GM12878 (cell line): ENCODE measurements at regions not wholly inside any gene's neighbourhood (a gene's known extent, or its start where the extent isn't known, plus 50 kb on each side); places are given as distances from the start of the nearest gene placed in this dataset.

Experiments used
- ATAC-seq: fragments of 200-7000 bp; cut with Tn5 transposase; 3 replicates; pipeline ENCODE4 v1.9.1; 2020; ENCODE audit warnings: mild to moderate bottlenecking, moderate library complexity
- BruUV-seq: library from RNA; stranded (reverse); fragments of 400-500 nt; replicated peaks from 2 replicates; lab custom pipeline; 2021; lab: Mats Ljungman, UMichigan
- CTCF ChIA-PET: fragments of 300-600 bp; sonication (Branson Sonifier 250); formaldehyde crosslinking; extraction: SDS; loops from one replicate; lab custom pipeline; 2021; ENCODE audit warnings: inconsistent platforms; lab: Yijun Ruan, JAX
- POLR2A ChIA-PET: fragments of 350-600 bp; formaldehyde crosslinking; extraction: SDS; loops from one replicate; lab custom pipeline; 2021; ENCODE audit warnings: inconsistent platforms; lab: Charles Lee
- RAD21 ChIA-PET: fragments of 300-600 bp; sonication (Branson Sonifier 250); formaldehyde crosslinking; loops from one replicate; lab custom pipeline; 2023; ENCODE audit warnings: antibody characterized with exemption; ENCODE audit not compliant: unreplicated experiment; lab: Charles Lee
- SMC1A ChIA-PET: fragments of 300-600 bp; sonication (Branson Sonifier 250); formaldehyde crosslinking; loops from one replicate; lab custom pipeline; 2023; ENCODE audit not compliant: unreplicated experiment, uncharacterized antibody; lab: Charles Lee
- DNase-seq: peaks from one replicate; pipeline ENCODE4 v3.0.0-alpha.2; 2011; ENCODE audit warnings: low read depth, low spot score
- FAIRE-seq: peaks from 3 replicates; lab custom pipeline; 2011; peaks lifted over from hg19 to GRCh38; lab: Jason Lieb, UNC
- H2AFZ ChIP-seq: 2 replicates; pipeline ENCODE4 v1.6.0; 2011; ENCODE audit warnings: low read depth, low read length, control low read depth; ENCODE audit not compliant: control insufficient read depth
- H3K27ac ChIP-seq: 2 replicates; pipeline ENCODE4 v1.5.1; 2011; ENCODE audit warnings: control low read depth; ENCODE audit not compliant: control insufficient read depth, insufficient read depth
- H3K27me3 ChIP-seq, 2 experiments: replicated peaks in 1 of 2; 2 replicates each; pipeline versions ENCODE4 v1.6.0 to v1.6.1; 2011; ENCODE audit warnings: low read length in 1 of 2; ENCODE audit not compliant: control insufficient read depth in 2 of 2, insufficient read depth in 2 of 2
- H3K36me3 ChIP-seq, 2 experiments: 2 replicates each; pipeline ENCODE4 v1.5.1; 2011; ENCODE audit warnings: low read length in 1 of 2; ENCODE audit not compliant: control insufficient read depth in 2 of 2, insufficient read depth in 2 of 2
- H3K4me1 ChIP-seq: 2 replicates; pipeline ENCODE4 v1.6.1; 2011; ENCODE audit warnings: mild to moderate bottlenecking, low read length, moderate library complexity, mixed read lengths; ENCODE audit not compliant: control insufficient read depth, insufficient read depth
- H3K4me2 ChIP-seq: 2 replicates; pipeline ENCODE4 v1.6.0; 2011; ENCODE audit warnings: control low read depth; ENCODE audit not compliant: control insufficient read depth, insufficient read depth
- H3K4me3 ChIP-seq: fragments of 200-600 bp; sonication (generic); 2 replicates; pipeline ENCODE4 v1.5.1; 2016
- H3K79me2 ChIP-seq: 2 replicates; pipeline ENCODE4 v1.6.0; 2011; ENCODE audit warnings: low read length; ENCODE audit not compliant: control insufficient read depth, insufficient read depth
- H3K9ac ChIP-seq: 2 replicates; pipeline ENCODE4 v1.8.0; 2011; ENCODE audit warnings: low read length, control low read depth, mixed read lengths; ENCODE audit not compliant: control insufficient read depth, insufficient read depth
- H3K9me3 ChIP-seq: replicated peaks from 3 replicates; pipeline ENCODE4 v1.5.1; 2011; ENCODE audit warnings: mild to moderate bottlenecking, low read length; ENCODE audit not compliant: control insufficient read depth, insufficient read depth
- H4K20me1 ChIP-seq: 2 replicates; pipeline ENCODE4 v1.6.0; 2011; ENCODE audit not compliant: control insufficient read depth, insufficient read depth
- BCLAF1 ChIP-seq: fragments of 450-650 bp; IDR thresholded peaks from 2 replicates; pipeline ENCODE4 v1.6.1; 2017; ENCODE audit warnings: antibody characterized with exemption, mild to moderate bottlenecking, moderate library complexity
- CEBPB ChIP-seq, 2 experiments: fragments of 150-350 bp in 1 of 2; IDR thresholded peaks; 2 replicates each; pipeline ENCODE4 v1.6.1; 2012 to 2014; ENCODE audit warnings: low read depth in 2 of 2, low read length in 2 of 2, borderline replicate concordance in 1 of 2, inconsistent platforms in 1 of 2
- EP300 ChIP-seq, 2 experiments: fragments of 150-350 bp in 1 of 2; IDR thresholded peaks; 2 replicates each; pipeline ENCODE4 v1.6.1; 2011 to 2012; ENCODE audit warnings: low read depth in 2 of 2, low read length in 2 of 2, borderline replicate concordance in 1 of 2, improper control_type of control experiment in 1 of 2, inconsistent platforms in 1 of 2; ENCODE audit not compliant: control insufficient read depth in 1 of 2
- GATAD2B ChIP-seq: fragments of 450-650 bp; conservative IDR thresholded peaks from 2 replicates; pipeline ENCODE4 v1.6.1; 2017; ENCODE audit warnings: low read depth, mild to moderate bottlenecking, moderate library complexity
- HDGF ChIP-seq: fragments of 450-650 bp; IDR thresholded peaks from 2 replicates; pipeline ENCODE4 v1.6.1; 2016; ENCODE audit warnings: antibody characterized with exemption
- JUND ChIP-seq: IDR thresholded peaks from 2 replicates; pipeline ENCODE4 v1.6.1; 2012; ENCODE audit warnings: low read depth, mild to moderate bottlenecking, low read length, improper control_type of control experiment, moderate library complexity
- MEF2B ChIP-seq: fragments of 450-650 bp; IDR thresholded peaks from 2 replicates; pipeline ENCODE4 v1.6.1; 2018; ENCODE audit warnings: mild to moderate bottlenecking, moderate library complexity; ENCODE audit not compliant: partially characterized antibody, poor library complexity, severe bottlenecking
- MXI1 ChIP-seq: fragments of 150-350 bp; IDR thresholded peaks from 2 replicates; pipeline ENCODE4 v1.6.1; 2011; ENCODE audit warnings: low read depth, mild to moderate bottlenecking, inconsistent platforms, low read length, improper control_type of control experiment
- NFYA ChIP-seq: IDR thresholded peaks from 2 replicates; pipeline ENCODE4 v1.6.1; 2011; ENCODE audit warnings: low read depth, mild to moderate bottlenecking, low read length, improper control_type of control experiment, borderline replicate concordance
- NRF1 ChIP-seq: conservative IDR thresholded peaks from 2 replicates; pipeline ENCODE4 v1.6.1; 2011; ENCODE audit warnings: mild to moderate bottlenecking, low read depth, low read length, improper control_type of control experiment
- POU2F2 ChIP-seq: IDR thresholded peaks from 3 replicates; pipeline ENCODE4 v1.6.1; 2011; ENCODE audit warnings: low read depth, mild to moderate bottlenecking, low read length, borderline replicate concordance
- RFX5 ChIP-seq: IDR thresholded peaks from 2 replicates; pipeline ENCODE4 v1.6.1; 2011; ENCODE audit warnings: low read depth, low read length, improper control_type of control experiment
- SIN3A ChIP-seq: IDR thresholded peaks from 2 replicates; pipeline ENCODE4 v1.6.1; 2012; ENCODE audit warnings: low read depth, low read length, improper control_type of control experiment
- SP1 ChIP-seq: IDR thresholded peaks from one replicate; pipeline ENCODE4 v1.6.1; 2011; ENCODE audit warnings: low read depth, low read length
- SPI1 ChIP-seq: IDR thresholded peaks from 2 replicates; pipeline ENCODE4 v1.6.1; 2011; ENCODE audit warnings: low read depth, mild to moderate bottlenecking, low read length, moderate library complexity, borderline replicate concordance; ENCODE audit not compliant: insufficient read depth
- SREBF1 ChIP-seq: IDR thresholded peaks from 2 replicates; pipeline ENCODE4 v1.6.1; 2012; ENCODE audit warnings: mild to moderate bottlenecking, low read length
- TCF12 ChIP-seq: IDR thresholded peaks from 2 replicates; pipeline ENCODE4 v1.6.1; 2011; ENCODE audit warnings: low read depth, mild to moderate bottlenecking, low read length
- WRNIP1 ChIP-seq: IDR thresholded peaks from 2 replicates; pipeline ENCODE4 v1.6.1; 2011; ENCODE audit warnings: low read depth, low read length, improper control_type of control experiment, borderline replicate concordance
- ZBTB11 ChIP-seq: fragments of 450-650 bp; formaldehyde crosslinking; IDR thresholded peaks from 2 replicates; pipeline ENCODE4 v1.5.0; 2022; ENCODE audit warnings: mild to moderate bottlenecking, missing genetic modification characterization
- WGBS: methylation state at CpG from one replicate; pipeline ENCODE4 v1.1.6; 2016; ENCODE audit warnings: low lambda C conversion rate; ENCODE audit not compliant: insufficient replicate concordance, insufficient coverage; ENCODE audit errors: missing lambda C conversion rate; 5-methylcytosine and 5-hydroxymethylcytosine counted together
- in situ Hi-C: fragments of 300-500 bp; cut with MboI; formaldehyde crosslinking; loops from 9 replicates; pipeline ENCODE4 v1.14.3; 2018; ENCODE audit warnings: mixed read lengths
- intact Hi-C: fragments of 100-400 bp; cut with micrococcal nuclease; formaldehyde crosslinking; loops from one replicate; pipeline ENCODE4 v1.14.2; 2022; ENCODE audit not compliant: unreplicated experiment

DNA sequence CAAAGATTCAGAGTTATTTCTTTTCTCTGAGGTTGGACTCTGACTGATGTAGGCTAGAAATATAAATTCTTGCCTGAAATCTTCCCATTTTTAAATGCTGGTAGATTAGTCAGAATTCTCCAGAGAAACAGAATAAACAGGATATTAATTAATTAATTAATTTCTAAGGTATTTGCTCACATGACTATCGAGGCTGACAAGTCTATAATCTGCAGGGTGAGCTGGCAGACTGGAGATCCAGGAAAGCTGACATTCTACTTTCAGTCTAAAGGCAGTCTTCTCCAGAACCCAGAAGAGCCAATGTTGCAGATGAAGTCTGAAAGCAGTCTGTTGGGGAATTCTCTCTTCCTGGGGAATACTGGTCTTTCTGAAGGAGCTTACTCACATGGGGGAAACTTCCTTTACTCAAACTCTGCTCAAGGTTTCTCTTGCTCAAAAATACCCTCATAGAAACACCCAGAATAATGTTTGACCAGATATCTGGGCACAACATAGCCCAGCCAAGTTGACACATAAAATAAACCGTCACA lies 189.7 kb downstream of the KIF20B start (continued):
- TF ChIP-seq POU2F2 (no peak), EP300 (IDR thresholded peaks at IDR 0.05; ENCODE audit: borderline replicate concordance in 1 of 2, control insufficient read depth in 1 of 2, low read depth in 2 of 2, low read length in 2 of 2) (no peak), RFX5 (no peak), SIN3A (no peak), BCLAF1 (no peak), MXI1 (no peak), GATAD2B (no peak), SP1 (no peak), NFYA (no peak)

- Histone ChIP-seq H3K9ac (no peak overlapping the region), H3K4me1 (peaks cover 3% of the 10 kb centered on the region; the same call in 1 of the 2 replicates), H3K9me3 (no peaks in the 10 kb centered on the region), H4K20me1 (no peaks in the 10 kb centered on the region), H3K4me2 (no peak overlapping the region), H3K27me3 (no peaks in the 10 kb centered on the region), H3K79me2 (no peaks in the 10 kb centered on the region), H3K4me3 (no peak overlapping the region), H3K27ac (no peak overlapping the region), H2AFZ (no peak overlapping the region), H3K36me3 (no peaks in the 10 kb centered on the region)
- intact Hi-C loops (no loop called here), in situ Hi-C loops (no loop called here)
- ChIA-PET POLR2A (interaction anchor here (0.5 to 0.6 kb wide), 2 partner anchors 28 to 237 kb away, joined by 3 read pairs; no protein-coding TSS in a partner anchor), CTCF (no interaction called here), RAD21 (no interaction called here), SMC1A (no interaction called here)
- no peak for ATAC-seq
- DNase-seq = no peak
- BruUV-seq = no TSS peak
- WGBS = 14% methylated on average over 1 of the region's 1 CpG
- FAIRE-seq = no peak
- no peak for TF ChIP-seq JUND
- TF ChIP-seq TCF12 = no peak
- TF ChIP-seq MEF2B = no peak
- no peak for TF ChIP-seq SREBF1
- no peak for TF ChIP-seq CEBPB (IDR thresholded peaks at IDR 0.05; ENCODE audit: borderline replicate concordance in 1 of 2, low read depth in 2 of 2, low read length in 2 of 2)
- no peak for TF ChIP-seq WRNIP1
- no peak for TF ChIP-seq ZBTB11 (CRISPR knock-in tag)
- no peak for TF ChIP-seq HDGF
- TF ChIP-seq NRF1 = no peak
- no peak for TF ChIP-seq SPI1
Observed at GRCh38 chr10:89894051-89894450, 192.7 kb downstream of the KIF20B start.
